ENCODE measurements at regions not wholly inside any gene's neighbourhood (a gene's known extent, or its start where the extent isn't known, plus 50 kb on each side); places are given as distances from the start of the nearest gene placed in this dataset.

- H3K9me3 Mint-ChIP-seq: no peaks in the 10 kb centered on the region
- peaks cover 7% of the 10 kb centered on the region for H3K4me1 Mint-ChIP-seq (ENCODE audit: low read depth)
- H3K36me3 Mint-ChIP-seq (ENCODE audit: low read depth): no peaks in the 10 kb centered on the region
- H3K27me3 Mint-ChIP-seq: no peaks in the 10 kb centered on the region
- H3K27ac Mint-ChIP-seq: no peak overlapping the region
- H3K4me3 Mint-ChIP-seq: no peak overlapping the region
These were observed 621.1 kb upstream of the FANCL start for GRCh38 chr2:58862244-58862643.

DNA sequence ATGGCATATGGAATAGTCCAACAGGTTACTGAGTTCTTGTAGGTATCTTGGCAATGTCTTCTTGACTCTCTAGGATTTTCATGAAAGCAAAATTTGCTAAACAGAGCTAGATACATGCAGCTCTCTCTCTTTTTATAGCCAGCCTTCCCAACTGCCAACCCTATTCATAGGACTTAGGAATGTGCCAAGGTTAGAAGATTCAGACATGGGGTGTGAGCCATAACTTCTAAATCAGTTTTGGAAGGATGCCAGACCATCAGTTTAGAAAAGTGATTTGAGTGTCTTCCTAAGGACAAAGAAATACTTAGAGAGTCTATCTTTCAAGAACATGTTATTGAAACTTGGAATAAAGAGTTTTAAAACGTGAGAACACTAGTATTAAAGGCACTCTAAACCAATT lies 619.5 kb upstream of the FANCL start:
- H3K36me3 Mint-ChIP-seq (ENCODE audit: low read depth): no peaks in the 10 kb centered on the region
- no peaks in the 10 kb centered on the region for H3K9me3 Mint-ChIP-seq
- no peaks in the 10 kb centered on the region for H3K4me1 Mint-ChIP-seq (ENCODE audit: low read depth)
- H3K27me3 Mint-ChIP-seq: no peaks in the 10 kb centered on the region
- H3K27ac Mint-ChIP-seq: no peak overlapping the region
- no peak overlapping the region for H3K4me3 Mint-ChIP-seq

GRCh38 chr2:58856100-58856499 lies 615.0 kb upstream of the FANCL start:
- no peaks in the 10 kb centered on the region for H3K4me1 Mint-ChIP-seq (ENCODE audit: low read depth)
- no peaks in the 10 kb centered on the region for H3K9me3 Mint-ChIP-seq
- no peak overlapping the region for H3K4me3 Mint-ChIP-seq
- no peak overlapping the region for H3K27ac Mint-ChIP-seq
- no peaks in the 10 kb centered on the region for H3K36me3 Mint-ChIP-seq (ENCODE audit: low read depth)
- no peaks in the 10 kb centered on the region for H3K27me3 Mint-ChIP-seq

DNA sequence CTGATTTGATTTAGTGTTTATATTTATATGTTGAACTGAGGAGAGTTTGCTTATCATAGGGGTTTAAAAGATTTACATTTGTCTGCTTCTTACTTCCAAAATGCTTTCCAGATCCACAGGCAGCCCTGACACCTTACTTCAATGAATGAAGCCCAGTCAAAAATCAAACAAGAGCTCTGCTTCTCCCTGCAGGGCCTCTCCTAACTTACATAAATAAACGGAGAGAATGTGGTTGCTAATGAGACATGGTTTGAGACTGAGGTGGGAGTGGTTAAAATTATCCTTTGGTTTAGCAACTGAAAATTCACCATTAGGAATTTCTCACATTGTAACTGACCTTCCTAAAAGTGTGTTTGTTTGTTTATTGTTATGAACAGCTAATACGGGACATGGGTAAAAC lies 612.3 kb upstream of the FANCL start:
- Mint-ChIP-seq H3K36me3 (ENCODE audit: low read depth) (no peaks in the 10 kb centered on the region), H3K9me3 (no peaks in the 10 kb centered on the region), H3K27ac (no peak overlapping the region), H3K4me1 (ENCODE audit: low read depth) (no peaks in the 10 kb centered on the region), H3K27me3 (no peaks in the 10 kb centered on the region), H3K4me3 (no peak overlapping the region)

DNA sequence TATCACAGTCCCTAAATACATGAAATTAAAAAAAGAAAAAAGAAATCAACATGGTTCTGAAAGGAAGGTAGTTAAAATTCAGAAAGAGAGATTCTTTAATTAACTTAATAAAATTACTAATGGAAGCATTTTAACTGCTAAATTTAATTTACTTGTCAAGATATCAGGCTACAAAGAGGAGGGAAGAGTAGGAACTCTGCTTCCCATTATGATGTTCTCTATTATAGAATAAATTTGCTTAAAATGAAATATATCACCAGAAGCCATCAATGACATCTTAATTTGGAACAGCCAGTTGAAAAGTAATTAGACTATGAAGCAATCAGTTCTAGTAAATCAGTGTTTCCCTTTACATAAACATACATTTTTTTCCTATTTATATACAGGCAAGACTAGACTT lies 611.8 kb upstream of the FANCL start:
- Mint-ChIP-seq H3K4me3 (no peak overlapping the region), H3K4me1 (ENCODE audit: low read depth) (no peaks in the 10 kb centered on the region), H3K36me3 (ENCODE audit: low read depth) (no peaks in the 10 kb centered on the region), H3K27me3 (no peaks in the 10 kb centered on the region), H3K9me3 (no peaks in the 10 kb centered on the region), H3K27ac (no peak overlapping the region)

GRCh38 chr2:58852243-58852642 lies 611.1 kb upstream of the FANCL start:
- no peak overlapping the region for H3K27ac Mint-ChIP-seq
- H3K4me3 Mint-ChIP-seq: no peak overlapping the region
- H3K36me3 Mint-ChIP-seq (ENCODE audit: low read depth): no peaks in the 10 kb centered on the region
- H3K9me3 Mint-ChIP-seq: no peaks in the 10 kb centered on the region
- no peaks in the 10 kb centered on the region for H3K27me3 Mint-ChIP-seq
- H3K4me1 Mint-ChIP-seq (ENCODE audit: low read depth): no peaks in the 10 kb centered on the region

DNA sequence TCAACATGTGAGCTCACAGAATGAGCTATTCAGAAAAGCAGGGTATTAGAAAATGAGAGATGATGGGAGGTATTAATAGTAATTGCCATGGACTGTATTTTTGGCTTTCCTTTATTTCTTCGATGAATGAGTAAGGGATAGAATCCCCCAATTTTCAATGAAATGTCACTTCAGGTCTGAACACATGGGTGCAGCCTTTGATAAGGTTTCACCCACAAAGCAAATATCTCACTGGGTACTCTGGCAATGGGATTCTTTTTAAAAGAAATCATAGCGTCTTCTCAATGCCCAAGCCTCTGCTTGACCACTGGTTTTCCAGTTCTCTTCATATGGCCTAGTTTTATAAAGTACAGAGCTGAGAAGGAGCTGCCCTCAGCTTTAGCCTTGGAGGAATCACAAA lies 610.5 kb upstream of the FANCL start:
- Mint-ChIP-seq H3K36me3 (ENCODE audit: low read depth) (no peaks in the 10 kb centered on the region), H3K27ac (no peak overlapping the region), H3K4me3 (no peak overlapping the region), H3K9me3 (no peaks in the 10 kb centered on the region), H3K4me1 (ENCODE audit: low read depth) (no peaks in the 10 kb centered on the region), H3K27me3 (no peaks in the 10 kb centered on the region)

DNA sequence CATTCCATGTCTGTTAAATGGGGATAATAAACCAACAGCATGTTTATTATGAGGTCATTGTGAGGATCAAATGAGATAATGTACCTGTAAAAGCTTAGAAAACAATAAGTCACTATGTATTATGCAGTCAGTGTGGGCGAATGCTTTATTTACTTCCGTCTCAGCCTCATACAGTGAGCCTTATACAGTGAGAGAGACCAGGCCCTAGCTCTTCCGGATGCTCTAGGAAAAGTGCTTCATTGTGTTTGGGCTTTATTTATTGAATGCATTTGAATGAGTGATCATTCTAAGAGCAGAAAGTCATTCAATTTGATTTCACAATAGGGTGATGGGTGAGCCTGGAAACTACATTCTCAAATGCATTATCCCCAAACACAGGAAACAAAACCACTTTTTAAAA lies 603.9 kb upstream of the FANCL start:
- H3K27me3 Mint-ChIP-seq: no peaks in the 10 kb centered on the region
- no peak overlapping the region for H3K4me3 Mint-ChIP-seq
- H3K27ac Mint-ChIP-seq: no peak overlapping the region
- H3K9me3 Mint-ChIP-seq: no peaks in the 10 kb centered on the region
- H3K4me1 Mint-ChIP-seq (ENCODE audit: low read depth): no peaks in the 10 kb centered on the region
- no peaks in the 10 kb centered on the region for H3K36me3 Mint-ChIP-seq (ENCODE audit: low read depth)

DNA sequence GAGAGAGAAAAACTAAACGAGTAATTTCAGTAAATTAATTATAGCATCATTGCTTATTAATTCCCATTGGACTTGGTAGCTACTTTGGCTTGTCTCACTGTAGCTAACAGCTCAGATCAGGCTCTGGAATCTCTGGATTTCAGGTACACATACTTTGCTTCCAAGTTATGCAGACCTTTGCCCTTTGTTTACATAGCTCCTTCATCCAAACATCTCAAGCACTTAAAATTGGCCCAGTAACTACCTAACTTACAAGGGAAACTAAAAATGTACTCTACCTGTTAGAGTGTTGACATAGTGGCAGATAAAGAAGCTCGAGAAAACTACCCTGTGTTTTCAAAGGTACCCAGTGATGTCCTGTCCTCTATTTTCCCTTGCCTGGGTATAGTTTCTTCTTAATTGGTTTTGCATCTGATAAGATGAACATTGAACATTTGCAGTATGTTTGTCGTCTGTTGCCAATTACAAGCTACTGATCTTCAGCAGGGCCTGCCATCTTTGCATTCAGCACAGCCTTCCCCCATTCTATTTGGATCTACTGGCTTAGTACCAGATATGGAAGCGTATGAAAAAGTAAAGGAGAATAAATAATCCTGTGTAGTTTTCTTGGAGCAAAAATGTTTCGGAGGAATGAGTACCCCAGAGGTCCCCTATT lies 601.5 kb upstream of the FANCL start:
- H3K27ac Mint-ChIP-seq: no peak overlapping the region
- no peaks in the 10 kb centered on the region for H3K4me1 Mint-ChIP-seq (ENCODE audit: low read depth)
- no peak overlapping the region for H3K4me3 Mint-ChIP-seq
- no peaks in the 10 kb centered on the region for H3K36me3 Mint-ChIP-seq (ENCODE audit: low read depth)
- no peaks in the 10 kb centered on the region for H3K9me3 Mint-ChIP-seq
- no peaks in the 10 kb centered on the region for H3K27me3 Mint-ChIP-seq

- Mint-ChIP-seq H3K4me1 (ENCODE audit: low read depth) (no peaks in the 10 kb centered on the region), H3K27ac (no peak overlapping the region), H3K27me3 (peaks cover 3% of the 10 kb centered on the region), H3K36me3 (ENCODE audit: low read depth) (no peaks in the 10 kb centered on the region), H3K9me3 (peaks cover 16% of the 10 kb centered on the region), H3K4me3 (no peak overlapping the region)
These were observed 593.3 kb upstream of the FANCL start for GRCh38 chr2:58834404-58834803.

DNA sequence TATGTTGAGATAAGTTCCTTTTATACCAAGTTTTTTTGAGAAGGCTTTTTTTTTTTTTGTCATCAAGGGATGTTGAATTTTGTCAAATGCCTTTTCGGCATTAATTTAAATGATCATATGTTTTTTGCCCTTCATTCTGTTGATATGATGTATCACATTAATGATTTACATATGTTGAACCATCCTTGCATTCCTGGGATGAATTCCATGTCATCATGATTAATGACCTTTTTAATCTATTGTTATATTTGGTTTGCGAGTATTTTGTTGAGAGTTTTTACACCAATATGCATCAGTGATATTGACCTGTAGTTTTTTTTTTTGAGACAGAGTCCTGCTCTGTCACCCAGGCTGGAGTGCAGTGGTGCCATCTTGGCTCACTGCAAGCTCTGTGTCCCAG lies 585.7 kb upstream of the FANCL start:
- H3K27me3 Mint-ChIP-seq: peaks cover 4% of the 10 kb centered on the region
- no peak overlapping the region for H3K27ac Mint-ChIP-seq
- no peak overlapping the region for H3K4me3 Mint-ChIP-seq
- peaks cover 39% of the 10 kb centered on the region for H3K9me3 Mint-ChIP-seq
- no peaks in the 10 kb centered on the region for H3K4me1 Mint-ChIP-seq (ENCODE audit: low read depth)
- peaks cover 4% of the 10 kb centered on the region for H3K36me3 Mint-ChIP-seq (ENCODE audit: low read depth)

GRCh38 chr2:58812771-58813344 lies 571.7 kb upstream of the FANCL start:
- no peak overlapping the region for H3K4me3 Mint-ChIP-seq

DNA sequence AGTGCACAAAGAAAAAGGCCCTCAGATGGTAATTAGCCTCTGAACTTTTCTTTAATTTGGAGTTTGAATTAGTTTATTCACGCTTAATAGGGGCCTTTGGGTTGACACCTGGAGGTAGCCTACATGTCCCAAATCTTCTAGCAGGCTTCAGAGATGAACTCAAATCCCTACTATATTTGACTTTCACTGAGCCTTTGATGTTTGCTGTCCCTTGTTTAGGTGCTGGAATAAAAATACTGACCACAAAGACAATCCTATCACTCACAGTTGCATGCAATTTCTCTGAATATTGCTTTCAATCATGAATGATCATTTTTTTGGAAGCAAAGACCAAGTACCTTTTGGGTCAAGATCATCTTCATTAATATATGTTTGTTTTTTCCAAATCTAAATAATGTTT lies 564.0 kb upstream of the FANCL start:
- Mint-ChIP-seq H3K36me3 (ENCODE audit: low read depth) (no peaks in the 10 kb centered on the region), H3K9me3 (no peaks in the 10 kb centered on the region), H3K27ac (no peak overlapping the region), H3K4me1 (ENCODE audit: low read depth) (no peaks in the 10 kb centered on the region), H3K27me3 (no peaks in the 10 kb centered on the region), H3K4me3 (no peak overlapping the region)

More at GRCh38 chr2:58812771-58813344, 571.7 kb upstream of the FANCL start:
- Mint-ChIP-seq H3K27ac (no peak overlapping the region), H3K4me1 (ENCODE audit: low read depth) (no peaks in the 10 kb centered on the region), H3K9me3 (no peaks in the 10 kb centered on the region), H3K27me3 (no peaks in the 10 kb centered on the region), H3K36me3 (ENCODE audit: low read depth) (no peaks in the 10 kb centered on the region)

- Mint-ChIP-seq H3K27ac (no peak overlapping the region), H3K36me3 (ENCODE audit: low read depth) (no peaks in the 10 kb centered on the region), H3K9me3 (no peaks in the 10 kb centered on the region), H3K4me3 (no peak overlapping the region), H3K4me1 (ENCODE audit: low read depth) (no peaks in the 10 kb centered on the region), H3K27me3 (no peaks in the 10 kb centered on the region)
These were observed 562.1 kb upstream of the FANCL start for GRCh38 chr2:58803192-58803591.

DNA sequence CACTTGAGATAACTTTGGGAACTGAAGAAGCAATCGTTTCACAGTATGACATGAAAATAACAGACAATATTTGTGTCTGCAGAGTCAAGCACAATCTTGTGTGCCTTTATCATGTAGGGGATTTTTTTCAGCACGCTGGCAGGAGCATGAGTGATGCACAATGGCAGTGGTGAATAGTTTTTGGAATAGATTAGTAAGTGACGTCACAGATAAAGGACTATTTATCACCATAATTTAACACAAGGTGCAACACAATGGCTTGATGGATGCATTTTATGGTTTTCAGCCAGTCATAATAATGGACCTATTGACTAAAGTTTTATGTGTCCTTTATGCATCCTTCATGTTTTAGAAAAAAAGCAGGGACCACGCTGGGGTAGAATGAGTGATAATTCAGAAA lies 559.8 kb upstream of the FANCL start:
- Mint-ChIP-seq H3K27ac (no peak overlapping the region), H3K4me1 (ENCODE audit: low read depth) (no peaks in the 10 kb centered on the region), H3K9me3 (no peaks in the 10 kb centered on the region), H3K27me3 (no peaks in the 10 kb centered on the region), H3K36me3 (ENCODE audit: low read depth) (no peaks in the 10 kb centered on the region), H3K4me3 (no peak overlapping the region)

- Mint-ChIP-seq H3K4me1 (ENCODE audit: low read depth) (no peaks in the 10 kb centered on the region), H3K27me3 (no peaks in the 10 kb centered on the region), H3K9me3 (no peaks in the 10 kb centered on the region), H3K4me3 (no peak overlapping the region), H3K36me3 (ENCODE audit: low read depth) (no peaks in the 10 kb centered on the region), H3K27ac (no peak overlapping the region)
These were observed 557.6 kb upstream of the FANCL start for GRCh38 chr2:58798676-58799208.
